HG02678 (cell line): ENCODE measurements at regions not wholly inside any gene's neighbourhood (a gene's known extent, or its start where the extent isn't known, plus 50 kb on each side); places are given as distances from the start of the nearest gene placed in this dataset.
A peak's percentile ranks its signal among the peaks of the same experiment; 100 is the strongest.

ENCODE experiments used
- ATAC-seq: cut with Tn5 transposase; IDR thresholded peaks from one replicate; pipeline ENCODE4 v1.9.1; 2021; ENCODE audit warnings: mild to moderate bottlenecking, moderate library complexity; ENCODE audit not compliant: unreplicated experiment

DNA sequence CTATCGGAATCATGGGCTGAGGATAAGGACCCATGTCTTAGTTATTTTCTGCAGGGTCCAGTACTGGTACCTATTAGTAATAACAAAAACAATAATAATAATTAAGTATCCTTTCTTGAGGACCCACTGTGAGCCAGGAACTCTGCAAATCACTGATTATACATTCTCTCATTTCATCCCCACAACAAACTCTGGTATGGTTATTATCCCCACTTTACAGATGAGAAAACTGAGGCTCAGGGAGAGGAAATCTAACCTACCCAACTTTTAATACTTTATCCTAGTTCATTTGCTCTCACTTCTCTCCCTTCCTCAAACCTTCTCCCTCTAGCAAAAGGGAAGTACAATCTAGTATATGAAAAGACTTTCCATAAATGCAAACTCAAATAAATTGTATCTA, 528.4 kb upstream of the PROK2 start:
- no peak for ATAC-seq

DNA sequence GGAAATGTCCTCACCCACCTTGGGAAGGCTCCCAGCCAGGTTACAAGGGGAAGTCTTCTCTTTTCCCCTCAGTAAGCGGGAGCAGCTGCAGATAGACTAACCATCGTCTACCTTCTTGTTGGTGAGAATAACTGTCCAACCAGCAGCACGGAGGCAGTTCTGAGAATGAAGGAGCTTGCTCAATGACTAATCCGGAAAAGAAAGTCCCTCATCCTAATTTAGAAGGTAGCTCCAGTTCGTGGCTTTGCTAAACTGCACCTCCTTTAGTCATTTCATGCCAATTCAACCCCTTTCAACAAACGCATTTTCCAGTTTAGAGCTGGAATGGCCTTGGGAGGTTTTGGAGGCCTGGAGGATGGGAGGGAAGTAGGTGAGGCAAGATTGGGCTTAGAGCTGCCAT, 527.4 kb upstream of the PROK2 start:
- no peak for ATAC-seq

DNA sequence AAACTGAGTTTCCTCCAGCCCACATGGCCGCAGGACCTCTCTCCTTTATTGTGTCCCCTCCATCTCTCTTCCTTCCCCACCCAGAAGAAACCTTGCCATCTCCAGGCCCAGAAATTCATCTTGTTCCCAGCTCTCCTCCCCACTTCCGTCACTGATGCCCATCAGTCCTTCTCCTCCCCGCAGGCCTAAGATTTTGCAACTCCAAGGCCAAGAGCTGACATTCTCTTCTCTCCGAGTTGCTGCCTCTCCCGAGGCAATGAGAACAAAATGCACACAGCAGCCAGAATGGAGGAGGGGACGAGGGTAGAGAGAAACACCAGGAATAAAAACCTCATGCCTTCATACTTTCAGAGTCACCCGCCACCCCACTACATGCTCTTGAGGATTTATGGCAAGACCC, 526.5 kb upstream of the PROK2 start:
- no peak for ATAC-seq

DNA sequence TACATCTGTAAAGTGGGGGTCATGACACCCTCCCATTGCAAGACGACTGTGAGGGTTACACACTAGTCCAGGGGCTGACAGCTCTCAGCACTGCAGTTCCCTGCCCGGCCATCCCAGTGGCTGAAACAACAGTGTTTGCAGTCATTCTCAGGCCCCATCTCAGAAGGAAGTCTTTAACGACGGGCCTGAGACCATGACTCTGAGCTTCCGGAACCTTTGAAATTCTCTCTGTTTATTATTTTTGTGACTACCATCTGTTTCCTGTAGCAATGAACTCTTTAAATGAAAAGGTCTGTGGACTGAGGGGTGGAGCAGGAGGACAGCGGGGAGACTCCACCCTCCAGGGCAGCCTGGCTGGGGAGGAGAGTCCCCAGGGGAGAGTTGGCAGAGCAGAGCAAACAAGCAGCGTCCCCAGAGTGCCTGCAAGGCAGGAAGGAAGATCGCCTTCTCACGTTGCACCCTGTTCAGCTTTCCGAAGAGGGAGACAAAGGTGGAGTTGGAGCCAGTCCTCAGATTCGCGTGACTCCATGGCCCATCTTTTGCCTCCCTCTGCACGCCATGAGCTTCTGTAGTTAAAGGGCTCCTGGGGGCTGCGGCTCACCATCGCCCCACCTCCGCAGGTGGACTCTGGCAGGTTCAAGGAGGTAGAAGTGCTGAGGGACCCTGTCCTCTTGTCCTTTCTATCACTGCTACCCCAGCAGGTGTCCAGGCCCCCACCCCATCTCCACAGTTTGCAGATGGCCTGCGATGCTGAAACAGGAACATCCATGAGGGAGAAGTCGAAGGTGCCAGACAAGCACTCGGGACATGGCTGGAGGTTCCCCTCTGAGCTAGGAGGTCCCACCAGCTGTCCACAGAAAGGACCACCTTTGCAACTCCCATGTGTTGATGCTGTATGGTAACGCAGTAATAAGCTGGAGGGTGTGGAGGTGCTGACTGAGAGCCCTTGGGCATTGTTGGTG, 525.8 kb upstream of the PROK2 start:
- peak; percentile 94 for ATAC-seq

DNA sequence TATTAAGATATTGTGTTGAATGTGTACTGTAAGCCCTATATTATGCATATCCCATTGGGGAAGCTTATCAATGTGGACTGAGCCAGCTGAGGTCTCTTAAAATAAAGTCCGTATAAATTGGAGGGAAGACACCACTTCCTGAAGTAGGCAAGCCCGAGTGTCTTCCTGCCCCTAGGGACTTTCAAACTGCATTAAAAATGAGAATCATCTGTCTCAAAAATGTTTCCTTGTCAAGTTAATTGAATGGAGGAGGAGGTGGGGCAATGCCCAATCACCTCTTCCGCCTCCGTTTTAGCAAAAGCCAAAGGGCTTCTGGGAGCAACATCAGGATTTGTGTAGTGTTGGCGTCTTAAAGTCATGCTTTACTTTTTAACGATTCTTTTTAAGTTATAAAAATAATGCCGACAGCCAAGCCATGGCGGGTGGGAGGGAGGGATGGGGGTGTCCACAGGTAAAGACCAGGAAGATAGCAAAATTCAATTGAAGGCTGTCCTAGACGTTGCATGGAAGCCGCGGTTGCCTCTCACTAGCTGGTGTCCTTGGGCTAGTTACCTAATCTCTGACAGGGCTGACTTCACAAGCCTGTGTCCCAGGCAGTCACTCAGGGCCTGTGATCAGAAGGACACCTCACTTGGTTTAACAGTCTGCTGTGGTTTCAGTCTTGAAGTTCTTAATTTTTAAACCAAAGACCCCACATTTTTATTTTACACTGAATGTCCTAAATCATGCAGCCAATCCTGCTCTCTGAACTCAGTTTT, 524.9 kb upstream of the PROK2 start:
- peak; percentile 0 for ATAC-seq

DNA sequence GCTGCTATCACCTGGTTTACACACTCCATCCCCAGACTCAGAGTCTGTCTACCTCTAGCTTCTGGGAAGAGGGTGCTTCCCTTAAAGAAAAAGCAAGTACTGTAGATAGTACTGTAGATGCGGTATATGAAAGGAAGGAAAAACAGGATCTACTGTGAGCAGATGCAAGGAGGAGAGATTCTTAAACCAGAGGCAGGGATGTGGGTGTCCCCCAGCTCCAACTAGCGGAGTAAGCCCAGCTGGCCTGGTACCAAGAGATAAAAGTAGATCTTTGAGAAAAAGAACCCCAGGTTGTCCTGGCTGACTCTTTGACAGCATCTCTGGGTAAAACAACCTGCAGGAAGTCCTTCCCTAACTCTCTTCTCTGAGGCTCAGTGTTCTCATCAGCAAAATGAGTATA, 523.7 kb upstream of the PROK2 start:
- no peak for ATAC-seq

DNA sequence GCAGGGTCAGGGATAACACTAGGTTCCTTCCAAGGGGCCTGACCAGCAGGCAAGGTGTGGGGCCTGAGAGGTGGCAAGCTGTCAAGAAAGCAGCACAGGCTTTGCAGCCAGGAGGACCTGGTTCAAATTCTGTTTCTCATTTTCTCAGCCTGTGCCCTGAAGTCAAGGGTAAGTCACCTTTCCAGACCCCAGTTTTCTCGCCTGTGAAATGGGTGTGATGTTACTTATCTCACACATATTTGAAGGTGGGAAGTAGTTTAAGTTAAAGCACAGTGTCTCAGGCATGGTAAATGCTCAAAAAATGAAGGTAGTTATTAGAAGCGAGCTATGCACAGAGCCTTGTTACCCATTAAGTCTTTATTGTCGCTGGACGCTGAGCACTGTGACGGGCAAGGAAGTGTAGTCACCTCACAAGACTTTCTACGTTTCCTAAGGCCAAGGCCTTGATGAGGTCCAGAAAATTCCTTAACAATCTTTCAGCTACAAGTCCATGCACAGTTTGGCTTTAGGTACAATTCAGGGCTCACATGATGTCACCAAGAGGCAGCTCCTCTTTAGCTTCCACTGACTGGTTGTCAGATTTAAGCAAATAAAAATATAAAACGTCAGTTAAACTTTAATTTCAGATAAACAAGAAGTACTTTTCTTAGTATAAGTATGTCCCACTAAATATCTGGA, 522.6 kb upstream of the PROK2 start:
- ATAC-seq, result no peak

DNA sequence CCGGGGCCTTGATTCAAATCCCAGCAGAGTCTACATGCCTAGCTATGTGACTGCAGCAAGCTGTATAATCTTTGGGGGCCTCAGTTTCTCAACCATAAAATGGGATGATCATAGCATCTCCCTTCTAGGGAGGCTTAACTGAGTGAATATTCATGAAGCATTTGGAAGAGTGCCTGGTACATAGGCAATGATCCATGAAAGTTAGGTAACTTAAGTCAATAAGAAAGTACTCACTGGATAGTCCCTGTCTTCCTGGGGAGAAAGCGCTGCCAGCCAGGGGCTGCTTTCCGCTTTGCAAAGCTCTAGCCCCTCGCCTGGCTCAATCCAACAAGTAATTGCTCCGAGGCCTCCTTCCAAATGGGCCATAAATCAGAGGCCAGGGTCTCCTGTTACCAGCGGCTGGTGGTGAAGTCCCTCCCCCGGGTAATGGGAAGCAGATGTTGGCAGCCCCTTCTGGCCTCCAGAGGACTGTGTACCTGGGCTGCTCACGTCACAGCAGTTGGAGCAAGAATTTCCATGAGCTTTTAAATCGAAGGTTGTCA, 521.9 kb upstream of the PROK2 start:
- no peak for ATAC-seq

DNA sequence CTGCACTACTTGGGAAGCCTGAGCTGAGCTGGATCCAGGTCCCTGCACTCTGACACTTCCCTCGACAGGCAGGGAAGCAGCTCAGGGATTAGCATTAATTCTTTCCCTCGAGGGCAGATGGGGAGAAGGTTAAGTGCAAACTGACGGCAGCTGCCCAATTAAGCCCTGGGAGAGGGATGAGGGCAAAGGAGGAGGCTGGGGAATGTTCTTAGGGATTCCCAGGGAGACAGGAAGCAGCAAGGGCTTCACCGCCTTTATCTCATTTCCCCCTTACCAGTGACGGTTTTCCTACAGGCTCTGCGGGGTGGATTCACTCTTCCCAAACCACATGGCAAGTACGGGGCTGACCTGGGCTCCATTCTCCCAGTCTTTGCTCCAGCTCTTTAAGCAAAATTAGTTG, 519.0 kb upstream of the PROK2 start:
- no peak for ATAC-seq

DNA sequence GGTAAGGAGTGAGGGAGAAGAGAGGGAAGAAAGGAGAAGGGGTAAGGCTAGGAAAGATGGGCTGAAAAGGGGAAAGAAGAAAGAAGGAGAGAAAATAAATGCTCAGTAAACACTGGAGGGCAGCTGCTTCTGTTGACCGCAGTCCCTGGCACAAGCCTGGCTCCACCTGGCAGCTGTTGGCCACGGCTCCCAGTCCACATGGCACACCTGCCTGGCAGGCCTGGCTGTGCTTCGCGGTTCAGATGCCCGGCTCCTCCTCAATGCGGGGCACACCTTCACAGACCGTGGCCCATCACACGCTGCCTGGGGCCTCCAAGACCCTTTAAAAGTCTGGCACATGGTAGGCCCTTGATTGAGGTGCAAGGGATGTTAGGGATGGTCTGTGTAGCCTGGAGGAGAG, 516.8 kb upstream of the PROK2 start:
- no peak for ATAC-seq

DNA sequence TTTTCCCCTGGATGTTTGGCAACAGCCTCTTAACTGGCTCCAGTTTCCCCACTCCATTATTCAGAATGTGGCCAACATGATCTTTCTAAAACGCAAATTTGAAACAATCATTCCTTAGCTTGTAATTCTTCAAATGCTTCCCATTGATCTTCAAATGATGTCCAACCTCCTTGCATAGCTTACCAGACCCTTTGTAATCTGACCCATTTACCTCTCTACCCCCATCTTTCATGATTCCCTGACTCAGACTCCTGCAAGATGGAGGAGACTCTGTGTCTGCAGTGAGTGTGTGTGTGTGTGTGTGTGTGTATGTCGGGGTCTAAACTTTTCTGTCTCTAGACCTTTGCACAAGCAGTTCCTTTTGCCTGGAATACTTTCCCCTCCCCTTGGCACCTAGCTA, 515.7 kb upstream of the PROK2 start:
- no peak for ATAC-seq

DNA sequence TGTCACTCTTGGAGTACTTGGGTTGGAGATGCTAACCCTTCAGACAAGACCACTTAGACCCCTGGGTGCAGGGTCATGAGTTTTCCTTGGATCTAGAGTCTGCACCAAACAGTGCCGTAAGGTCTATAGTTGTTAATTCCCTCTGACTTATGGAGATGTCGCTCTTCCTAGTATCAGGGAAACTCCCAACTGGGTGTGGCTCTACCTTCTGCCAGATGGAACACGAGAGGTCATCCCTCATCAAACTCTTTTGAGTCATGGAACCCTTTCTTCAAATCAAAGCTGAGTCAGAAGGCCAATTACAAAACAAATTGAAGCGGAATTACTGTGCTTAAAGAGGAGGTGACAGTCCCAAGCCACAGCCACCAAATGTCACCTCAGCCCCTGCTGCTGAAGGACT, 514.9 kb upstream of the PROK2 start:
- no peak for ATAC-seq

DNA sequence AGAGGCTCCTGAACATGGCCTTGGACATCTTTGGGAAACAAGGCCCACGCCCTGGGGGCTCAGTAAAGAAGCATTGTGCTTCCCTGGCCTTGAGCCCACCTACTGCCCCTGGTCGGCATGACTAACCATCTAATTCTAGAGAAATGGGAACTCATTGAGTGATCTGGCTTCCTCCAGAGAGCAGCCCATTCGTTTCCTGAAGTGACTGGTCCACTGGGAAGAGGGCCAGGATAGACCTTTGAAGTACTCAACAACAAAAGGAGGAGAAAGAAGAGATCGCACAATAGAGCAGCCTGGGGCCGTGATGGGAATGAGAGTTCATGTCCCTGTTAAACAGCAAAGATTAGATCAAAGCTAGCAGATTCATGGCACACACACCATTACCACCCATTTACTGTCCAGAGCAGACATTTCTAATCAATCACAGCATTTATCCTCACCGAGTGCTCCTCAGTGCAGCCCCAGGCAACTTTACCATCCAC, 514.4 kb upstream of the PROK2 start:
- no peak for ATAC-seq

DNA sequence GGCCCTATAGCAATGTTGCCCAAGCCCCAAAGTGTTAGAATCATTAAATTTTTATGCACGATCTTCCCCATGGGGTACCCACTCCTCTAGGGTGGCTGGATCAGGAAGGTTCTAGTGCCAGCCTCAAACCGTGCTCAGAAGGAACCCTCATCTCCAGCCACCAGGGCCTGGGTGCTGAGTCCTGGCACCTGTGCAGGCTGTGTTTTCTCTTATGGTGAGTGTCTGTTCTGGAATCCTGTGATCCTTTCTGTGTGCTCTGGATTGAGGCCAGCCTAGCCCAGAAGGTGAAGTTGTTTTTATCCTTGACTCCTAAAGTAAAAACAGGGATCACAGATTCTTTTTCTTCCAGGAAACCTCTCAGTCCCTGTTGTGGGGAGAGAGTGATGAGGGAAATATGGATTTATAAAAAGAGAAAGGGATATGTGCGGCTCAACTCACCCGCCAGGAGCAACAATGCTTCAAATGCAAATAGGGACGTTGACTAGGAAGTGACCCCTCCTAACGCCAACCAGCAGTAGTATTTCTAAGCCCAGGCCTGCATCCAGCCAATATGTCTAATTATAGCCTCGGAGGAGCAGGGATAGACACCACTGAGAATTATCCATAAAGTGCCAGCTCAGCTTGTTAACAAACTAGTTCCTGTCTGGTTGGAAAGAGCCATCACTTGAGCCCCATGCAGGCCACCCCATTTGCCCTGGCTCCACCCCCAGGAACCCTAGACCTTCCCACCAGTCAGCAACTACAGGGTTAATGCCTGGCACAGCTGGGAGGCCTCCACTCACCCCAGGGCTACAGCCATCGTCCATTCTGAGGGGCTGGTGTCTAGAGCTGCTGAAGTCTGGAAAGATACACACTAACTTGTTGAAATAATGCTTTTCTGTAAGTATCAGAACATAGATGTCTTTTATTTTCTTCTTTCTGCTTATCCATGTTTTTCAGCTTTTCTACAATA, 513.5 kb upstream of the PROK2 start:
- no peak for ATAC-seq

DNA sequence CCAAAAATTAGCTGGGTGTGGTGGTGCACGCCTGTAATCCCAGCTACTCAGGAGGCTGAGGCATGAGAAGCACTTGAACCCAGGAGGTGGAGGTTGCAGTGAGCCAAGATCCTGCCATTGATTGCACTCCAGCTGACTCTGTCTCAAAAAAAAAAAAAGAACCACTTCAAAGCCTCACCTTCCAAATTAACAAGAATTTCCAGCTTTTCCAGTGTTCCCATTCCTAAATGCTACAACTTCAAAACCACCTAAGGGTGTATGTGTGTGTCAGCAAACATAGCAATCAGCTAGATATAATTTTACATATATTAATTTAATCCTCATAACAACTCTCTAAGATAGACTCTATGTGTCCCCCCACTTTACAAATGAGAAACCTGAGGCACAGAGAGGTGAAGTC, 512.5 kb upstream of the PROK2 start:
- ATAC-seq, result no peak

DNA sequence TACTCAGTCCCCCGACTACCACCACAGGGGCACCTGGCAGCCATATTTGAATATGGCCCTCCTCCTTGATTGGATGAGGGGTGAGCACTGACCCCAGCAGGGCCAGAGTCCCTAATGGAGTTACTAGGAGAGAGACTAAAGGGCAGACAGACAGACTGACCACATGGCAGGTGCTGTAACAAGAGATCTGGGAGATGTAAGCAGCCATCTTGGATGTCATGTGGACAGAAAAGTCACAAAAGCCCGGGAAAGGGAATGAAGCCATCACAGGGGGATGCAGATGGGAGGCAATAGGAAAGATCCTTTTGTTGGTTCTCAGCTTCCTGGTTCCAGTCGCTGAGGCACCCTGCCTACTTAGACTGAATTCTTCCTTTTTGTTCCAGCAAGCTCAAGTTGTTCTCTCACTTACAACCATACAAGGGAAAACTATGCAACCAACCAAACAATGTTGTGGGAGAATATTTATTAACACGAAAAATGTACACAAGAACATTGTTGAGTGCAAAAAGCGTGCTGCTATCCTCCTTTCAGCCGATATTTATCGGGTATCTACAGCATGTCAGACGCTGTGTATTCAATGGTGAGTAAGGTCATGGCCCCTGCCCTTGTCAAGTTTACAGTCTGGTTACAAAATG, 511.6 kb upstream of the PROK2 start:
- no peak for ATAC-seq

DNA sequence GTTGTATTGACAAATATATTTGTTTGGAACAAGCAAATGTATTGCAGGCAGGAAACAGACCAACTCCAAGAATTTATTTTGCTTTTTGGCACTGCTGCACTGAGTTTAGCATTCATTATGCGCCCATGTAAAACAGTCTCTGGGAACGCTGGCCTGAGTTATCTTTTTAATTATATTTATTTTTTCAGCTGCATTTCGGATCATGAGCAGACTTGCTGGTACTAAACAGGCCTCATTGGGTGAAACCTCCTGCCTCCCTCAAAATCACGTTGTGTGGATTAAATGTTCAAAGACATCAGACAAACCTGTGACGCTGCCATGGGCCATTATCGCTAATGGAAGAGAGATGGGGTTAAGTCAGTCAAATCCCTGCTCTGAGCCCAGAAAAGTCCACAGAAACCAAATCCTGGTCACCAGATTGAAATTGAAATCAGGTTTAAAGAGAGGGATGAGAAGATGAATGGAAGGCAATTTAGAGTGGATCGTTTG, 511.1 kb upstream of the PROK2 start:
- ATAC-seq, result no peak

DNA sequence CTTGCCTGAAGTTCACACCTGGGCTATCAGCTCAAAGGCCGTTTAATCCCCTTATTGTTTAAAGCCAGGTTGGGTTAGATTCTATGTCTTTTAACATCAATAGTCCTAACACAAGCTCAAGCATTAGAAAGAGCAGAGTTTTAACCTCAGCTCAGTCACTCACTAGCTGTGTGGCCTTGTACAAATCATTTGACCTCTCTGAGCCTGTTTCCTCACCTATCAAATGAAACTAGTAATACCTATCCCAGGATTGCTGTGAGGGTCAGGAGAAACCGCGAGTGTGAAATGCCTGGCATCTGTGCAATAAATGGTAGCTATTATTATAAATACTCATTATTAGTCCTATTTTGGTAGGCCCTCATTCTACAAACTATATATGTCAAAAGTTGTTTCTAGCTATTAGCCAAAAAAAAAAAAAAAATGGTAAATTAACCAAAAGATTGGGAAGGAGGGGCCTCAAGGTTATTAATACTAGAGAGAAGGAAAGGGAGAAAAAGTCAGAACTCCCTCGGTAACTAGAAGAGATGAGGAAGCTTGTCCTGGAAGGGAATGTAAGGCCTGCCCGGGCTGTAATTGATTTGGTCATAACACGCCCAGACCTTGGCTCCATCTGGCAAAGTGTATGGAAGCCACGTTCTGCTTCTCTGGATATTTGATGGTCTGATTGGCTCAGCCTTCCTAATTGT, 510.5 kb upstream of the PROK2 start:
- ATAC-seq, result no peak
